SK-N-SH treated with all-trans-retinoic acid at 6 μM for 48 hours (cell line): ENCODE measurements at regions not wholly inside any gene's neighbourhood (a gene's known extent, or its start where the extent isn't known, plus 50 kb on each side); places are given as distances from the start of the nearest gene placed in this dataset.

Experiments used
- ATAC-seq: fragments of 200-7000 bp; cut with Tn5 transposase; 3 replicates; pipeline ENCODE4 v1.9.1; 2020; ENCODE audit warnings: mild to moderate bottlenecking, moderate library complexity
- BACH2 ChIP-seq: fragments of 250-450 bp; sonication (Bioruptor Pico); IDR thresholded peaks from 2 replicates; pipeline ENCODE4 v1.9.0; 2021; ENCODE audit warnings: mild to moderate bottlenecking, borderline replicate concordance
- CREB5 ChIP-seq: fragments of 250-450 bp; sonication (Bioruptor Pico); IDR thresholded peaks from 2 replicates; pipeline ENCODE4 v1.5.1; 2020; ENCODE audit warnings: low read depth, mild to moderate bottlenecking, moderate library complexity
- CSDC2 ChIP-seq: fragments of 250-450 bp; sonication (Bioruptor Pico); IDR thresholded peaks from 2 replicates; pipeline ENCODE4 v1.5.0; 2020; ENCODE audit warnings: mild to moderate bottlenecking, moderate library complexity
- CSRNP3 ChIP-seq: fragments of 250-450 bp; sonication (Bioruptor Pico); IDR thresholded peaks from 2 replicates; pipeline ENCODE4 v1.5.1; 2021; ENCODE audit warnings: mild to moderate bottlenecking, moderate library complexity
- ESRRG ChIP-seq: fragments of 250-450 bp; sonication (Bioruptor Pico); IDR thresholded peaks from 2 replicates; pipeline ENCODE4 v1.6.1; 2021; ENCODE audit warnings: mild to moderate bottlenecking
- GLIS3 ChIP-seq: fragments of 250-450 bp; sonication (Bioruptor Pico); IDR thresholded peaks from 2 replicates; pipeline ENCODE4 v1.5.0; 2020; ENCODE audit warnings: mild to moderate bottlenecking, moderate library complexity
- ISL1 ChIP-seq: fragments of 250-450 bp; sonication (Bioruptor Pico); IDR thresholded peaks from 2 replicates; pipeline ENCODE4 v2.1.2; 2022; ENCODE audit warnings: mild to moderate bottlenecking, moderate library complexity
- OSR1 ChIP-seq: fragments of 250-450 bp; sonication (Bioruptor Pico); IDR thresholded peaks from 2 replicates; pipeline ENCODE4 v1.8.0; 2022; ENCODE audit warnings: moderate library complexity, mild to moderate bottlenecking, inconsistent platforms
- PATZ1 ChIP-seq: fragments of 250-450 bp; sonication (Bioruptor Pico); IDR thresholded peaks from 2 replicates; pipeline ENCODE4 v1.8.0; 2020; ENCODE audit warnings: mild to moderate bottlenecking, moderate library complexity, borderline replicate concordance
- POU6F1 ChIP-seq: fragments of 250-450 bp; sonication (Bioruptor Pico); IDR thresholded peaks from 2 replicates; pipeline ENCODE4 v1.8.0; 2021; ENCODE audit warnings: low read depth, mild to moderate bottlenecking, moderate library complexity, borderline replicate concordance
- PPARA ChIP-seq: fragments of 250-450 bp; sonication (Bioruptor Pico); IDR thresholded peaks from 2 replicates; pipeline ENCODE4 v1.5.0; 2020; ENCODE audit warnings: mild to moderate bottlenecking, borderline replicate concordance
- RARB ChIP-seq: fragments of 250-450 bp; sonication (Bioruptor Pico); IDR thresholded peaks from 2 replicates; pipeline ENCODE4 v1.8.0; 2021; ENCODE audit warnings: mild to moderate bottlenecking, moderate library complexity
- SNAI2 ChIP-seq: fragments of 250-450 bp; sonication (Bioruptor Pico); IDR thresholded peaks from 2 replicates; pipeline ENCODE4 v1.5.0; 2020; ENCODE audit warnings: mild to moderate bottlenecking, moderate library complexity
- TCF4 ChIP-seq: fragments of 250-450 bp; sonication (Bioruptor Pico); IDR thresholded peaks from 2 replicates; pipeline ENCODE4 v1.8.0; 2021; ENCODE audit warnings: mild to moderate bottlenecking, moderate library complexity, borderline replicate concordance
- TOX ChIP-seq: fragments of 250-450 bp; sonication (Bioruptor Pico); IDR thresholded peaks from 2 replicates; pipeline ENCODE4 v1.8.0; 2021; ENCODE audit warnings: mild to moderate bottlenecking, moderate library complexity, borderline replicate concordance
- TSHZ2 ChIP-seq: fragments of 250-450 bp; sonication (Bioruptor Pico); IDR thresholded peaks from 2 replicates; pipeline ENCODE4 v1.5.0; 2020; ENCODE audit warnings: mild to moderate bottlenecking, moderate library complexity
- ZC3H10 ChIP-seq: fragments of 250-450 bp; sonication (Bioruptor Pico); IDR thresholded peaks from 2 replicates; pipeline ENCODE4 v1.5.1; 2021; ENCODE audit warnings: mild to moderate bottlenecking, moderate library complexity
- ZFP3 ChIP-seq: fragments of 250-450 bp; sonication (Bioruptor Pico); IDR thresholded peaks from 2 replicates; pipeline ENCODE4 v1.5.0; 2020; ENCODE audit warnings: mild to moderate bottlenecking, moderate library complexity
- ZFP30 ChIP-seq: fragments of 450-650 bp; formaldehyde crosslinking; IDR thresholded peaks from 2 replicates; pipeline ENCODE4 v1.5.0; 2022; ENCODE audit warnings: mild to moderate bottlenecking, moderate library complexity
- ZNF565 ChIP-seq: fragments of 450-650 bp; formaldehyde crosslinking; conservative IDR thresholded peaks from 2 replicates; pipeline ENCODE4 v1.5.0; 2020; ENCODE audit warnings: low read depth, mild to moderate bottlenecking, moderate library complexity
- ZNF70 ChIP-seq: fragments of 450-650 bp; formaldehyde crosslinking; IDR thresholded peaks from 2 replicates; pipeline ENCODE4 v1.5.0; 2020; ENCODE audit warnings: mild to moderate bottlenecking, moderate library complexity
- ZNF8 ChIP-seq: fragments of 450-650 bp; formaldehyde crosslinking; IDR thresholded peaks from 2 replicates; pipeline ENCODE4 v1.5.0; 2020; ENCODE audit warnings: mild to moderate bottlenecking, moderate library complexity

- no peak for ATAC-seq
- TF ChIP-seq CSDC2 (CRISPR knock-in tag) (no peak), ZNF70 (no peak), PPARA (CRISPR knock-in tag) (no peak), ZNF565 (CRISPR knock-in tag) (no peak), CSRNP3 (no peak), ZFP30 (CRISPR knock-in tag) (no peak), ISL1 (CRISPR knock-in tag) (no peak), TCF4 (no peak), CREB5 (CRISPR knock-in tag) (no peak), OSR1 (no peak), ZNF8 (CRISPR knock-in tag) (no peak)
Measured at GRCh38 chr11:70622091-70622490, 223.8 kb downstream of the CTTN start.

GRCh38 chr11:70623906-70624597 lies 225.7 kb downstream of the CTTN start:
- no peak for ATAC-seq
- no peak for TF ChIP-seq TOX (CRISPR knock-in tag)
- TF ChIP-seq ZFP30 (CRISPR knock-in tag), result no peak
- no peak for TF ChIP-seq SNAI2 (CRISPR knock-in tag)
- TF ChIP-seq CSRNP3, result no peak
- TF ChIP-seq OSR1, result no peak
- no peak for TF ChIP-seq BACH2 (CRISPR knock-in tag)
- TF ChIP-seq GLIS3 (CRISPR knock-in tag), result no peak
- no peak for TF ChIP-seq ZNF8 (CRISPR knock-in tag)
- TF ChIP-seq ZFP3 (CRISPR knock-in tag), result no peak
- no peak for TF ChIP-seq CSDC2 (CRISPR knock-in tag)
- TF ChIP-seq ZC3H10 (CRISPR knock-in tag), result no peak
- no peak for TF ChIP-seq ZNF565 (CRISPR knock-in tag)
- no peak for TF ChIP-seq RARB (CRISPR knock-in tag)
- TF ChIP-seq ZNF70, result no peak
- no peak for TF ChIP-seq ESRRG (CRISPR knock-in tag)
- no peak for TF ChIP-seq TSHZ2
- no peak for TF ChIP-seq PATZ1 (CRISPR knock-in tag)
- no peak for TF ChIP-seq ISL1 (CRISPR knock-in tag)
- TF ChIP-seq, all 23 proteins: peak for 0

- no peak for ATAC-seq
- TF ChIP-seq ESRRG (CRISPR knock-in tag), result no peak
- TF ChIP-seq GLIS3 (CRISPR knock-in tag), result no peak
- TF ChIP-seq BACH2 (CRISPR knock-in tag), result no peak
- no peak for TF ChIP-seq ZNF565 (CRISPR knock-in tag)
- no peak for TF ChIP-seq POU6F1 (CRISPR knock-in tag)
- TF ChIP-seq ZNF8 (CRISPR knock-in tag), result no peak
Measured at GRCh38 chr11:70624598-70624993, 226.3 kb downstream of the CTTN start.
